ENCODE measurements at regions not wholly inside any gene's neighbourhood (a gene's known extent, or its start where the extent isn't known, plus 50 kb on each side); places are given as distances from the start of the nearest gene placed in this dataset.

DNA sequence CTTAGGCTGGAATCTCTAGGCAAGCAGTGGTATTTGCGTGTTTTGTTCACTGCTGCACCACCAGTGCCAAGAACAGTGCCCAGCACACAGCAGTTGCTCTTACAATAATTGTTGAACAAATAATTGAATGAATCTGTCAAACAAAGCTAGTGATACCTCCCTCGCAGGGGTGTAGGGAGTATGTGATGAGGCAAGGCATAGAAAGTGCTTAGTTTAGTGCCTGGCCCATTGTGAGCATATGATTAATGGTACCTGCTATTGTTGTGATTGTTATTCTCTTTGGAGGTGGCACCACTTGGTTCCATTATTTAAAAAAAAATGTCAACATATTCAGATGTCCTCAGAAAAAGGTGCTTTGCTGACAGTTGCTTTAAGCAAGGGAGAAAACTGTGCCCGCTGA is 210.1 kb upstream of the TBX3 start:
- H3K36me3 ChIP-seq (ENCODE audit: insufficient read depth in 1 of 2, low read depth in 1 of 2): no peaks in the 10 kb centered on the region
- ATAC-seq (no peak), DNase-seq (no peak)
- intact Hi-C loops (cut with DNase I): no loop called here
- no peak overlapping the region for H3K27ac ChIP-seq
- 87 to 95% (median 95%) methylated on average over 3 of the region's 3 CpGs for WGBS, 3 donors
- TF ChIP-seq, protein P1, sequence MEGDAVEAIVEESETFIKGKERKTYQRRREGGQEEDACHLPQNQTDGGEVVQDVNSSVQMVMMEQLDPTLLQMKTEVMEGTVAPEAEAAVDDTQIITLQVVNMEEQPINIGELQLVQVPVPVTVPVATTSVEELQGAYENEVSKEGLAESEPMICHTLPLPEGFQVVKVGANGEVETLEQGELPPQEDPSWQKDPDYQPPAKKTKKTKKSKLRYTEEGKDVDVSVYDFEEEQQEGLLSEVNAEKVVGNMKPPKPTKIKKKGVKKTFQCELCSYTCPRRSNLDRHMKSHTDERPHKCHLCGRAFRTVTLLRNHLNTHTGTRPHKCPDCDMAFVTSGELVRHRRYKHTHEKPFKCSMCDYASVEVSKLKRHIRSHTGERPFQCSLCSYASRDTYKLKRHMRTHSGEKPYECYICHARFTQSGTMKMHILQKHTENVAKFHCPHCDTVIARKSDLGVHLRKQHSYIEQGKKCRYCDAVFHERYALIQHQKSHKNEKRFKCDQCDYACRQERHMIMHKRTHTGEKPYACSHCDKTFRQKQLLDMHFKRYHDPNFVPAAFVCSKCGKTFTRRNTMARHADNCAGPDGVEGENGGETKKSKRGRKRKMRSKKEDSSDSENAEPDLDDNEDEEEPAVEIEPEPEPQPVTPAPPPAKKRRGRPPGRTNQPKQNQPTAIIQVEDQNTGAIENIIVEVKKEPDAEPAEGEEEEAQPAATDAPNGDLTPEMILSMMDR (IDR thresholded peaks at IDR 0.05): no peak
- H3K27me3 ChIP-seq (ENCODE audit: insufficient read depth in 3 of 3, low read length in 2 of 3): peaks cover 0 to 3% (median 0%) of the 10 kb centered on the region in 3 donors
- no peak overlapping the region for H3K4me3 ChIP-seq
- H3K4me1 ChIP-seq: no peaks in the 10 kb centered on the region
- H3K9me3 ChIP-seq: no peaks in the 10 kb centered on the region

DNA sequence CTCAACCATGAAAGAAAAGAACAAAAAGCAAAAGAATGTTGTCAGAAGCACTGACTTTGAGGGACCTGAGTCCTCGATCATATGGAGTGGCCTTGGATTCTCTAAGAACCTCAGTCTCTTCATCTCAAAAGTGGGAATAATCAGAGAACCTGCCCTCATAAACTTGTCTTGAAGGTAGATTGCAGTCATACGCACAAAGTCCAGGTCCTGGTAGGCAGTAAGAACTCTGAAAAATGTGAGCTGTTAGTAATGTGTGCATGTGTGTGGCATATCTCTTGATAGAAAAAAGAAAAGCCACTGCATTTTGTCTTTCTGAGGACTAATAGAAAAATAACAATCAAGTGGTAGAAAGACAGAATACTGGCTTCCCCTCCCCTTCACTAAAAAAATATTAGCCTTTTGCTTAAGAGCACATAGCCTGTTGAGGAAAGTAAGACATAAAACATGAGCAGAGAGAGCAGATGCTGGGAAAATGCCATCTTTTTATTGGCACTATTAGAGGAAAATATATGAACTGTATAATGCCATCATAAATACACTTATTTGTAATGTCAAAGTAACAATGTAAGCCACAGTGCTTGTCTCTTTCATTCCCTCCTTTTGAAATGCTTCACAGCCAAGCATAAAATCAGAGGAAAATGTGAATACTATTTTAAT is 205.1 kb upstream of the TBX3 start:
- H3K27me3 ChIP-seq (ENCODE audit: insufficient read depth in 3 of 3, low read length in 2 of 3): peaks cover 0 to 3% (median 0%) of the 10 kb centered on the region in 3 donors
- TF ChIP-seq, protein P1 (IDR thresholded peaks at IDR 0.05): no peak
- H3K27ac ChIP-seq: no peak overlapping the region
- H3K4me3 ChIP-seq: no peak overlapping the region
- ATAC-seq: no peak
- no peaks in the 10 kb centered on the region for H3K9me3 ChIP-seq
- intact Hi-C loops (cut with DNase I): no loop called here
- DNase-seq: no peak
- no peaks in the 10 kb centered on the region for H3K36me3 ChIP-seq (ENCODE audit: insufficient read depth in 1 of 2, low read depth in 1 of 2)
- no peaks in the 10 kb centered on the region for H3K4me1 ChIP-seq
- 94 to 95% (median 95%) methylated on average over 2 of the region's 2 CpGs for WGBS, 3 donors

DNA sequence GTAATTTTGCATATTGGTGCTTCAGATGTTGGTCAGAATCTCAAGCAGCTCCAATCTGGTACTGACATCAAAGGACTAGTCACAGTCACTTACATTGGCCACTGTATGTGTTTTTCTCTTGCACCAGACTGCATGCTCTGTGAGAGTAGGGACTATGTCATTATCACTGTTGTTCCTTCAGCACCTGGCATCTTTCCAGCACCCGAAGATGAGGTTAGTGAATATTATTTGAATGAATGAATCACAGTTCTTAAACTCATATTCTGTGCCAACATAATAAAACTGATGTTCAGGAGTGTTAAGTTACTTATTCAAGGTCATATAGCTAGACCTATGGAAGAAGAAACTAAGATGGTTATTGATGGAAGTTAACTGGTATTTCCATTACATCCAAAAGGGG is 204.5 kb upstream of the TBX3 start:
- DNase-seq: no peak
- intact Hi-C loops (cut with DNase I): no loop called here
- H3K9me3 ChIP-seq: no peaks in the 10 kb centered on the region
- no peaks in the 10 kb centered on the region for H3K36me3 ChIP-seq (ENCODE audit: insufficient read depth in 1 of 2, low read depth in 1 of 2)
- no peak overlapping the region for H3K27ac ChIP-seq
- H3K4me1 ChIP-seq: no peaks in the 10 kb centered on the region
- peaks cover 0 to 3% (median 0%) of the 10 kb centered on the region in 3 donors for H3K27me3 ChIP-seq (ENCODE audit: insufficient read depth in 3 of 3, low read length in 2 of 3)
- ATAC-seq: no peak
- TF ChIP-seq, protein P1 (IDR thresholded peaks at IDR 0.05): no peak
- WGBS, 3 donors: 12 to 28% (median 16%) methylated on average over 1 of the region's 1 CpG
- no peak overlapping the region for H3K4me3 ChIP-seq

DNA sequence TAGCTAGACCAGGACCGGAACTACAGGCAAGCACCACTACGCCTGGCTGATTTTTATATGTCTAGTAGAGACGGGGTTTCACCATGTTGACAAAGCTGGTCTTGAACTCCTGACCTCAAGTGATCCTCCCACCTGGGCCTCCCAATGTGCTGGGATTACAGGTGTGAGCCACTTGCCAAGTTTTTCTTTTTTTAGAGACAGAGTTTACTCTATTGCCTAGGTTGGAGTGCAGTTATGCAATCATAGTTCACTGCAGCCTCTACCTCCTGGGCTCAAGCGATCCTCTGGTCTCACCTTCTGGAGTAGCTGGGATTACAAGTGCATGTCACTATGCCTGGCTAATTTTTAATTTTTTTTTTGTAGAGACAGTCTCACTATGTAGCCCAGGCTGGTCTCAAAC is 201.5 kb upstream of the TBX3 start:
- H3K27me3 ChIP-seq (ENCODE audit: insufficient read depth in 3 of 3, low read length in 2 of 3): no peaks in the 10 kb centered on the region
- 95 to 96% (median 96%) methylated on average over 4 of the region's 4 CpGs for WGBS, 3 donors
- no peak for DNase-seq
- intact Hi-C loops (cut with DNase I): no loop called here
- no peak overlapping the region for H3K27ac ChIP-seq
- no peak for ATAC-seq
- TF ChIP-seq, protein P1 (IDR thresholded peaks at IDR 0.05): no peak
- no peaks in the 10 kb centered on the region for H3K36me3 ChIP-seq (ENCODE audit: insufficient read depth in 1 of 2, low read depth in 1 of 2)
- H3K4me3 ChIP-seq: no peak overlapping the region
- H3K4me1 ChIP-seq: no peaks in the 10 kb centered on the region
- H3K9me3 ChIP-seq: no peaks in the 10 kb centered on the region

DNA sequence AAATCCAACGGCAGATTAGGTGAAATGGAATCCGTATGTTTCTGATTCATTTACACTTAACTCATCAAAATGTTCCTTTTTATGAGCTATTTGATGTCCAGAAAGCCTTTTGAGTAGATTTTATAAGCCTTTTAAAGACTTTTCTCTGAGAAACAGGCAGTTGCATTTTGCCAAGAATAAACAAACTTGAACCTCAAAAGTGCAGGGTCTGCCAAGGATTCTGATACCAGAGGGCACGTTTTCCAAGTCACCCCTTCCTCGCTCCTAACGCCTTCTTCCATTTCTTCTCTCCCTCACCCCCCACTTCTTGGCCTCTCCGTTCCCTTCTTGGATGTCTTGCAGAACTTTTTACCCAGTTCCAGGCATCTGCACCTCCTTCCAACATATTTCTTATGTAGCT is 200.6 kb upstream of the TBX3 start:
- no peaks in the 10 kb centered on the region for H3K27me3 ChIP-seq (ENCODE audit: insufficient read depth in 3 of 3, low read length in 2 of 3)

More for the DNA sequence above, 200.6 kb upstream of the TBX3 start:
- 58 to 68% (median 65%) methylated on average over 6 of the region's 6 CpGs for whole genome bisulfite sequencing, 3 donors
- DNase-seq: no peak
- H3K4me3 ChIP-seq: no peak overlapping the region
- no peak overlapping the region for H3K27ac ChIP-seq
- no peak for ATAC-seq
- no peaks in the 10 kb centered on the region for H3K9me3 ChIP-seq
- intact Hi-C loops (cut with DNase I): no loop called here
- no peaks in the 10 kb centered on the region for H3K4me1 ChIP-seq
- no peaks in the 10 kb centered on the region for H3K36me3 ChIP-seq (ENCODE audit: insufficient read depth in 1 of 2, low read depth in 1 of 2)
- TF ChIP-seq, protein P1 (IDR thresholded peaks at IDR 0.05): no peak

Data from psoas muscle (tissue), 7 donors.